ENCODE measurements at regions not wholly inside any gene's neighbourhood (a gene's known extent, or its start where the extent isn't known, plus 50 kb on each side); places are given as distances from the start of the nearest gene placed in this dataset.

GRCh38 chr16:65779201-65779600, 587.3 kb upstream of the CDH5 start:
- TF ChIP-seq POLR2A (IDR thresholded peaks at IDR 0.05; ENCODE audit: low read depth, low read length) (no peak), POLR2AphosphoS5 (IDR thresholded peaks at IDR 0.05; ENCODE audit: low read depth, low read length) (no peak), TAF1 (IDR thresholded peaks at IDR 0.05; ENCODE audit: low read depth, low read length) (no peak)
